Progenitor cell of endocrine pancreas (in vitro differentiated cells): ENCODE measurements at regions not wholly inside any gene's neighbourhood (a gene's known extent, or its start where the extent isn't known, plus 50 kb on each side); places are given as distances from the start of the nearest gene placed in this dataset.

ENCODE experiments used
- DNase-seq: peaks from one replicate; pipeline ENCODE4 v3.0.0; 2021; ENCODE audit warnings: low spot score; ENCODE audit not compliant: unreplicated experiment
- H3K27ac Mint-ChIP-seq: 2 replicates; pipeline ENCODE4 v1.8.0; 2021; ENCODE audit warnings: mild to moderate bottlenecking, moderate library complexity, mixed read lengths
- H3K27me3 Mint-ChIP-seq: 2 replicates; pipeline ENCODE4 v1.8.0; 2021; ENCODE audit warnings: mixed read lengths
- H3K36me3 Mint-ChIP-seq: 2 replicates; pipeline ENCODE4 v1.8.0; 2022; ENCODE audit warnings: mixed read lengths; ENCODE audit not compliant: insufficient read depth
- H3K4me1 Mint-ChIP-seq: 2 replicates; pipeline ENCODE4 v1.8.0; 2021; ENCODE audit warnings: low read depth, mixed read lengths
- H3K4me3 Mint-ChIP-seq: 2 replicates; pipeline ENCODE4 v1.8.0; 2021; ENCODE audit warnings: low read depth, mild to moderate bottlenecking, moderate library complexity, mixed read lengths
- H3K9me3 Mint-ChIP-seq: 2 replicates; pipeline ENCODE4 v1.8.0; 2021; ENCODE audit warnings: low read depth, mixed read lengths
- CTCF ChIP-seq: fragments of 200-600 bp; sonication (generic); IDR thresholded peaks from one replicate; pipeline ENCODE4 v1.5.0; 2021; ENCODE audit warnings: antibody characterized with exemption, mild to moderate bottlenecking; ENCODE audit not compliant: unreplicated experiment

- H3K27me3 Mint-ChIP-seq, result no peaks in the 10 kb centered on the region
- no peak for TF ChIP-seq CTCF
- H3K36me3 Mint-ChIP-seq, result no peaks in the 10 kb centered on the region
- no peaks in the 10 kb centered on the region for H3K9me3 Mint-ChIP-seq
- no peaks in the 10 kb centered on the region for H3K4me1 Mint-ChIP-seq
- H3K27ac Mint-ChIP-seq, result no peak overlapping the region
- DNase-seq, result no peak
- H3K4me3 Mint-ChIP-seq, result no peak overlapping the region
Observed at GRCh38 chr7:81887098-81888090, 117.5 kb upstream of the HGF start.

GRCh38 chr7:81886211-81886764, 116.4 kb upstream of the HGF start:
- no peak overlapping the region for H3K27ac Mint-ChIP-seq
- H3K27me3 Mint-ChIP-seq, result no peaks in the 10 kb centered on the region
- no peaks in the 10 kb centered on the region for H3K9me3 Mint-ChIP-seq
- H3K4me1 Mint-ChIP-seq, result no peaks in the 10 kb centered on the region
- H3K36me3 Mint-ChIP-seq, result no peaks in the 10 kb centered on the region
- DNase-seq, result no peak
- no peak for TF ChIP-seq CTCF
- H3K4me3 Mint-ChIP-seq, result no peak overlapping the region

GRCh38 chr7:81884817-81885216, 115.0 kb upstream of the HGF start:
- Mint-ChIP-seq H3K4me3 (no peak overlapping the region), H3K27ac (peak overlapping the region; percentile 8), H3K4me1 (no peaks in the 10 kb centered on the region), H3K9me3 (no peaks in the 10 kb centered on the region), H3K36me3 (no peaks in the 10 kb centered on the region), H3K27me3 (no peaks in the 10 kb centered on the region)
- TF ChIP-seq CTCF, result no peak
- DNase-seq, result no peak

GRCh38 chr7:81883801-81884393, 114.0 kb upstream of the HGF start:
- H3K27ac Mint-ChIP-seq, result no peak overlapping the region
- no peaks in the 10 kb centered on the region for H3K4me1 Mint-ChIP-seq
- no peak for DNase-seq
- no peaks in the 10 kb centered on the region for H3K27me3 Mint-ChIP-seq
- TF ChIP-seq CTCF, result no peak
- no peaks in the 10 kb centered on the region for H3K36me3 Mint-ChIP-seq
- no peaks in the 10 kb centered on the region for H3K9me3 Mint-ChIP-seq
- H3K4me3 Mint-ChIP-seq, result no peak overlapping the region

GRCh38 chr7:81882086-81882485, 112.2 kb upstream of the HGF start:
- Mint-ChIP-seq H3K27ac (no peak overlapping the region), H3K36me3 (no peaks in the 10 kb centered on the region), H3K4me3 (no peak overlapping the region), H3K27me3 (no peaks in the 10 kb centered on the region), H3K9me3 (no peaks in the 10 kb centered on the region), H3K4me1 (no peaks in the 10 kb centered on the region)
- no peak for TF ChIP-seq CTCF
- DNase-seq, result no peak
